Posterior vena cava (tissue), 2 donors: ENCODE measurements at regions not wholly inside any gene's neighbourhood (a gene's known extent, or its start where the extent isn't known, plus 50 kb on each side); places are given as distances from the start of the nearest gene placed in this dataset.
"Not testable (repeated sequence)": the region's sequence is repeated elsewhere in the genome, so short reads cannot be mapped to it uniquely, and the experiment has no call there.

Source experiments
- DNase-seq: peaks from one replicate; pipeline ENCODE4 v3.0.0-alpha.2; 2020; ENCODE audit warnings: low spot score
- intact Hi-C, 2 donors: fragments of 100-400 bp; cut with DNase I; formaldehyde crosslinking; loops; one replicate each; pipeline versions ENCODE4 v1.14.1 to v1.14.2; 2022 to 2023
- donor health status: DM: yes; HTN: yes; CAD: no.
- donor health status: DM: yes; HTN: yes; CAD: no.

DNA sequence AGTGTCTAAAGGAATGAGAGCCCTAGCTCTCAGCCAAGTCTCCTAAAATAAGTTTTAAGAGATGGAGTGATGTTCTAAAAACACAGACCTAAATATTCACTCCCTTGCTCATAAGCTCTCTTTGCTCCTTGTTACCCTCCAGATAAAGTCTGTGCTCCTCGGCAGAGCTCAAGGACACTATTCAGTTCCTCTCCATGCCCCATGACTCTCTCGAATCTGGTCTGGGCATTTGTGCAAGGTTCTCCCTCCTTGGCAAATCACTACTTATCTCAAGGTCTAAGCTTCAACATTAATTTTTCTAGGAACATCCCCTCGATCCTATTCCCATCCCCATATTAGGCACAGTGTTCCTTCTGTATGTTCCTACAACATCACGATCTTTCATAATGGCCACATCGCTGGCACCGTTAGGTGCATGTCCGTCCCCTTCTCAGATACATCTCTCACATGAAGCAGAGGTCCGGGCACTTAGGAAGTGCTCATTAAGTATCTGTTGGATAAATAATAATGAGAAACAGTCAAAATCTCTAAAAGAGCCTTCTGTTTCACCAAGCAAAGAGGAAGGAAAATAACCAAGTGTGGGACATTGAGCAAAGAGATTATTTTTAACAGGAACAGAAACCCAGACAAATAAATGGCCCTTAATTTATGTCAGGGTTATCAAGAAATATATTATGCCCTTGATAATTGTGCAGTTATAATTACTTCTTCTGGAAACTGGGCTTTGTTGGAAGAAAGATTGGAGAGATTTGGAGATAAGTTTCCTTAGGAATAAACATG, 85.9 kb upstream of the HTR4 start:
- DNase-seq = no peak
- intact Hi-C loops = loop anchor here in 1 of 2 donors (10.0 kb wide), 1 partner anchor 295 kb away; no protein-coding TSS in a partner anchor

DNA sequence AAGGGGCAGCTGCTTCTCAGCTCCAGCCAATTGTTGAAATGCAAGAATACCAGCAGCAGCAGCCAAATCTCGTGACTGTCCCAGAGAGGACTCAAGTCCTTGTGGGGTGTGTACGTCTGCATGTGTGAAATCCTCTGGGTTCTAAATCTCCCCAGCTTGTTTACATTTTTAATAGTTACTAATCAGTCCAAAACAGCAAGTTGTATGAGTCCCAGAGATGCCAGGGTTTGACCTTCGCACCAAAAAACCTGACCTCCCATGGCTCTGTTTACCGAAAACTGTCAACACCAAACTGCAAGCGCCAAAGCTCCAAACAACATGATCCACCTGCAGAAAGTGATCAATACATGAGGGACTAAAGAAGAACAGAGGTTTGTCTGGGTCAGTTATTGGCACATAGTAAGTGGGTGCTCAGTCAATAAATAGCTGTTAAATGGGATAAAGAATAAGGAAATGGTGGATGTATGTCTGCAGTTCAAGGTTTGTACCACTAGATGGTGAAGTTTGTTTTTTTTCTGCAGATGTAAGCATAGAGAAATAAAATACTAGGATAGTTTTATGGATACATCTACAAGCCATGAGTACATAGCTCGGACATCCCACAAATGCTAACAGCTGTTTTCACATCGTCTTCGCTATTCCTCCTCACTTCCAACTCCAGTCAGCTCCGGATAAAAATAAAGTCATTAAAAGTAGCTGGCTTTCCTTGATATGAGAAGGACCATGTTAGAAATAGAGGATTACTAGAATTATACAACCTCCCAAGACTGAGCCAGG, 85.3 kb upstream of the ADRB2 start:
- no peak for DNase-seq
- intact Hi-C loops = loop anchor here in 1 of 2 donors (10.0 kb wide), 1 partner anchor 294 kb away; no protein-coding TSS in a partner anchor

DNA sequence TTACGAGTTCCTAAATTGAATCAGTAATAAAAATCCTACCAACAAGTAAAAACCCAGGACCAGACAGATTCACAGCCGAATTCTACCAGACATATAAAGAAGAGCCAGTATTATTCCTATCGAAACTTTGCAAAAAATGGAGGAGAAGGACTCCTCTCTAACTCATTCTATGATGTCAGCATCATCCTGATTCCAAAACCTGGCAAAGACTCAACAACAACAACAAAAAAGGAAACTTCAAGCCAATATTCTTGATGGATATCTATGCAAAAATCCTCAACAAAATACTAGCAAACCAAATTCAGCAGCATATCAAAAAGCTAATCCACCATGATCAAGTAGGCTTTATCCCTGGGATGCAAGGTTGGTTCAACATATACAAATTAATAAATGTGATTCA, 84.6 kb upstream of the ADRB2 start:
- intact Hi-C loops = loop anchor here in 1 of 2 donors (10.0 kb wide), 1 partner anchor 293 kb away; no protein-coding TSS in a partner anchor
- not testable (repeated sequence) for DNase-seq

DNA sequence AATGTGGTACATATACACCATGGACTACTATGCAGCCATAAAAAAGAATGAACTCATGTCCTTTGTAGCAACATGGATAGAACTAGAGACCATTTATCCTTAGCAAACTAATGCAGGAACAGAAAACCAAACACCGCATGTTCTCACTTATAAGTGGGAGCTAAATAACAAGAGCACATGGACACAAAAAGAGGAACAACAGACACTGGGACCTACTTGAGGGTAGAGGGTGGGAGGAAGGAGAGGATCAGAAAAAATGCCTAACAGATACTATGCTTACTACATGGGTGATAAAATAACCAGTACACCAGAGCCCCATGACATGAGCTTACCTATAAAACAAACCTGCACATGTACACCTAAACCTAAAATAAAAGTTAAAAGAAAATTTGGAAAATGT, 82.0 kb upstream of the ADRB2 start:
- intact Hi-C loops = loop anchor here in 1 of 2 donors (10.0 kb wide), 1 partner anchor 290 kb away; no protein-coding TSS in a partner anchor
- DNase-seq = not testable (repeated sequence)

DNA sequence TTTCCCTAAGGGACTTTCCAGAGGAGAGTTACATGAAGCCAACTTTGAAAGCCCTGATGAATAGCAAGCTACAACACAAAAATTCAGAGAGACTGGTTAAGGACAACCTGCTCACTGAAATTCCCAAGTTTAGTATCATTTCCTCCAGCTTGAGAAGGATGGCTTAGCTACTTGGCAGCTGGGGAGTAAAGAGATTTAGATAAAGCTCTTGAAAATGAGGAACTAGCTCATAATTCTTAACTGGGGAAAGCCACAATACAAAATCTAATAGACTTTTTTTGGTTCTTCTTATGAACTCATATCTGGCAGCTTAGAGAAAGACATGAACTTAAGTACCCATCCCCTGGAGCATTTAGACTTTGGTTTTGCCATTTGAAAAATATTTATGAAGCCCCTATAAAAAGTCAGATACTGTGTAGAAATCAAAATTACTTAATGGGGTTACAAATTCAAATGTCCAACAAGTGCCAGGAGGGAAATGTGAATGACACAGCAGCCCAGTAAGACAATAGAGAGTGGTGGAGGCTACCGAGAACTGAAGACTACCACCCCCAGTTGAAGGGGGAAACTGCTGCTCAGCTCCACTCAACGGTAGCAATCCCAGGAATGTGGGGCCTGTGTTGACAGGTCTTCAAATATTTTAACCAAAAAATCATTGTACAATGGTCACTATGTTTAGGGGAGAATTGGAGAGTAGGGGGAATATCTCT, 79.4 kb upstream of the ADRB2 start:
- intact Hi-C loops = loop anchor here in 1 of 2 donors (10.0 kb wide), 1 partner anchor 288 kb away; no protein-coding TSS in a partner anchor

DNA sequence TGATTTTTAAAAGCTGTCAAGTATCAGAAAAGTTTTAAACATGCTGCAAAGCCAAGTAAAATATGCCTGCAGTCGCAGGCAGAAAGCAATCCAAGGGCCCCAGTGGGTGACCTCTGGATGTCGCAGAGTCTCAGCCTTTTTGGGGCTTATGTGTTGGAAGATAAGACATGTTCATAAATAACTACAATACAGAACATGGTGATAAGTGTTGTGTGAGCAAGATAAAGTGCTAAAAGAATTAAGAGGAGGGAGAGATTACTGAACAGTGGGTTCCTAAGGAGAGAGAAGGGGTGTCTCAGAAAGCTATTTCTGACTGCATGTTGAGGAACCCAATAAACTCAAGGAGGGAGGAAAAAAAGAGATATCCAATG, 78.9 kb upstream of the ADRB2 start:
- no peak for DNase-seq
- intact Hi-C loops = loop anchor here in 1 of 2 donors (10.0 kb wide), 1 partner anchor 287 kb away; no protein-coding TSS in a partner anchor

More for the DNA sequence above, 79.4 kb upstream of the ADRB2 start:
- DNase-seq = no peak

DNA sequence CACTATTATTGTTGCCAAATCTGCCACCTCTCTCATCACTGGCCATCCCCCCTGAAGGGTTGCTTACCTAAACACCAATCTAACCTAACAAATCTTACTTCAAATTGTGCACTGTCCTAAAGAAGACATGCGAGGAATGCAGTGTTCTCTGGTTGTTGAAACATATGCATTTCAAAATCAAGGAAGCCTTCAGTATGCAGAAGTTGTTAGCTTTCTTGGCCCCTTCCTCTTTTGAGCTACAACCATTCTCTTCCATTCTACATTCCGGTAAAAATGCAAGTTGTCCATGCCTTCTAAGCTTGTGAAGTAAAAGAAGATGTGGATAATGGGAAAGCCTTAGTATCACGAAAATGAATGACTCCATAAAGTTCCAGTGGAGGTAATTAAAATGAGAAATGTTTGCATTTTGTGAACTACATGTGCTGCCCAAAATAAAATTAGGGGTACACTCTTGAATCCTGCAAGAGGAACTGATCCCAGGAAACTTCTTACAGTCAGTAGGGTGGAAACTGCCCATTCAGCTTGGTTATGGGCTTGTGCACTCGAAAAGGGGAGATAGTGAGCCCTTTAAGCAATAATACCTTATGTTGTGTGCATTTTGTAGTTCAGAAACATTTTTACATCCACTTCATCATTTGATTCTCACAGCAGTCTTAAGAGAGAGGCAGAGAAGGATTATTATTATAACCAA, 77.6 kb upstream of the ADRB2 start:
- intact Hi-C loops = loop anchor here in 1 of 2 donors (10.0 kb wide), 1 partner anchor 286 kb away; no protein-coding TSS in a partner anchor
- DNase-seq = no peak

DNA sequence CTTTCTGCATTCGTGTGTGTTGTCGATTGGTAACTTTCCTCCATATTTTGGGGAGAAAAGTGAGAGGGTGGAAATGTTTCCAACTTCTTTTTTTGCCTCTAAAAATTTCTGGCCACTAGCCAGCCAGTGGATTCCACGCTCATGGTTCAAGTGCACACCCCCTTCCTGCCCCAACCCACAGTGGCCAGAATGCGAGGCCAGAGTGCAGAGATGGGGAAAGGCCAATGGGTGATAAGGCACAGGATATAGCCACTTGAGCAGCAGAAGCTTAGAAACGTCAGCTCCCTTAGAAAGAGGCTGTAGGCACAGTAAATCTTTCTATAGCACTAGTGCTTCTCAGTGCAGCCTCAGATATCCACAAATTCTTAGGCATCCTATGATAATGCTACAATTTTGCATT, 75.8 kb upstream of the ADRB2 start:
- intact Hi-C loops = no loop called here
- DNase-seq = no peak

DNA sequence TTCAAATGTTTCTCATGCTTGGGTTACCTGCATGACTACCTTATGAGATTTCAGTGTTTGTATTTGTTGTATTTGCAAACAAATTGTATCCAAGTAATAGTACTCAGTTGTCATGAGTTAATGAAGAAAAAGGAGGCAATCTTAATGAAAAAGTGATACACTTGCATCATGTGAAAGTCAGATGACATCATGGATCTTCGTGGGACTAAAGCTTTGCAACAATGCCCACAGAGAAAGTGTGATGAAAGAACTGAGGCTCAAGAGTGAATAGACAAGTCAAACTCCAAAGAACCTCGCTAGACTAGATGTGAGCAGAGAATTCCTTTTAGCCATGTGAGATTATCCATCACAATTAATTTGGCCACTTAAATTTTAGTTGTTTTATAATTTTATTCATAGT, 75.4 kb upstream of the ADRB2 start:
- DNase-seq = no peak
- intact Hi-C loops = no loop called here

DNA sequence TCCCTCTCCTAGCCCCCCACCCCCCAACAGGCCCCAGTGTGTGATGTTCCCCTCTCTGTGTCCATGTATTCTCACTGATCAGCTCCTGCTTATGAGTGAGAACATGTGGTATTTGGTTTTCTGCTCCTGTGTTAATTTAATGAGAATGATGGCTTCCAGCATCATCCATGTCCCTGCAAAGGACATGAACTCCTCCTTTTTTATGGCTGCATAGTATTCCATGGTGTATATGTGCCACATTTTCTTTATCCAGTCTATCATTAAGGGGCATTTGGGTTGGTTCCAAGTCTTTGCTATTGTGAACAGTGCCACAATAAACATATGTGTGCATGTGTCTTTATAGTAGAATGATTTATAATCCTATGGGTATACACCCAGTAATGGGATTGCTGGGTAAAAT, 74.0 kb upstream of the ADRB2 start:
- intact Hi-C loops, DNase-seq: not testable (repeated sequence)

DNA sequence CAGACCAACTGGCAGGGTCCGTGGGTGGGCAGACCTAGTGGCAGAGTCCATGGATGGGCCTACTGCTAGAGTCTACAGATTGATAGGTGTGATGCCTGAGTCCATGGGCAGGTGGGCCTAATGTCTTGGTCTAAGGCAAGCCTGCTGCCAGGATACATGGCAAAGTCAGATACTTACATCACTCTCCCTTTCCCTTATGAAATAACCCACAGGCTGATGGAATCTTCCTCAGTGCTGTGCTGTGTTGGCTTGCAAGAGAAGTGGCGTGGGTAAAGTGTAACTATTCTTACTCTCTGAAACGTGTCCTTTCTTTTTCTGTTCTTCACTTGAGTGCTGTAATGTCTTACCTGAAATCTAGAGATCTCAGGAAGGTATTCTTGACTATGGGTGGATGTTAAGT, 67.3 kb upstream of the ADRB2 start:
- DNase-seq = no peak
- intact Hi-C loops = no loop called here

DNA sequence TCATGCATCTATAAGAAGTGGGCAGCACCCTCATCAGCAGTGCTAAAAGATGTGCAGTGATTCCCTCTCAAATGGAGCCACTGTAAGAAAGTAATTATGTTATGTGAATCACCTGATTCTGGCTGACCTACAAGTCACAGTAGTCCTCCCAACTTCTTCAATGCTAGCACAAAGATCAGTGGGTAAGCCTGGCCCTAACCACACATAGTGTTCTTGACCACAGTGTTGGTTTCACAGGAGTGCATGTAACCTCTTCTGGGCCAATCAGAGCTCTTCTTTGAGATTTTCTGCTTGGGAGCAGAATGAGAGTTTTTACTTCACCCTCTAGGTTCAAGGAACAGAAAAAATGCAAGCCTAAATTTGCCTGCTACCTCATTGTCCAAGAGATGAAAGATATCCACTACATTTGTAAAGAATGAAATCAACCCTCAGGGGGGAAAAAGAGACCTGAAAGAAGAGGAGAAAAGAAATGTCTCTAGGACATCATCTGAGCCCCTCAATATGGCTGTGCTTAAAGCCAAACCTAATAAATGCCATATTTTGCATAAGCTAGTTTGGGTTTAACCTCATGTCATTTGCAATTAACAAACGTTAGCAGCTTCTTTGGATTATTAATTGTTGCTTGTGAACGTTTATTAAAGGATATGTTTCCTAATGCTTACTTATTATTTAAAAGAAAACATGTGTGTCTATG, 65.3 kb upstream of the ADRB2 start:
- intact Hi-C loops = no loop called here

DNA sequence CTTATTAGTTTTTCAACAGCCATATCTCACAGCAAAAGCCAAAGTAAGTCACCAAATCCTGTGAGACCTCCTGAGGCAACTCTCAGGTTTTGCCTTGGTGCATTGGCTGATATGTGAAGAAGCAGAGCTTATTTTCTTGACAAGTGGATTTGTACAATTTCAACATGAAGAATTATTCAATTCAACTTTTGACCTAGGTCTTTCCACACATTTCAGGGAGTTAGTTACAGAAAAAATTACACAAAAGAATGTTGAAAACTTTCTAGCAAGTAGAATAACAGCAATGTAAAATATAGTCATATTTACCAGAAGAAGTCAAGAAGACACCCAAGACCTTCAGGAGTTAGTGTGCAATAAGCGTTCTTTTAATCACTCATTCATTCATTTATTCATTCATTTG, 62.4 kb upstream of the ADRB2 start:
- no peak for DNase-seq
- intact Hi-C loops = no loop called here

More for the DNA sequence above, 65.3 kb upstream of the ADRB2 start:
- DNase-seq = no peak

DNA sequence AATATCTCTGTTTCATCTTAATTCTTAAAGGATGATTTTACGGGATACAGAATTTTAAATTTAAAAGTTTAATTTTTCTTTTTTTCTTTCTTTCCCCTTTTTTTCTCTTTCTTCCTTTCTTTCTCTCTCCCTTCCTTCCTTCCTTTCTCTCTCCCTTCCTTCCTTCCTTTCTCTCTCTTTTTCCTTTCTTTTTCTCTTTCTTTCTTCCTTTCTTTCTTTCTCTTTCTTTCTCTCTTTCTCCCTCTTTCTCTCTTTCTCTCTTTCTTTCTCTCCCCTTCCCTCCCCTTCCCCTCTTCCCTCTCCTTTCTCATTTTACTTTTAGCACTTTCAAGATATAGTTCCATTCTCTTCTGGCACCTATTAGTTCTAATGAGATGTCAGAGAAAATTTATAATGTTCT, 61.4 kb upstream of the ADRB2 start:
- DNase-seq = no peak
- intact Hi-C loops = no loop called here

DNA sequence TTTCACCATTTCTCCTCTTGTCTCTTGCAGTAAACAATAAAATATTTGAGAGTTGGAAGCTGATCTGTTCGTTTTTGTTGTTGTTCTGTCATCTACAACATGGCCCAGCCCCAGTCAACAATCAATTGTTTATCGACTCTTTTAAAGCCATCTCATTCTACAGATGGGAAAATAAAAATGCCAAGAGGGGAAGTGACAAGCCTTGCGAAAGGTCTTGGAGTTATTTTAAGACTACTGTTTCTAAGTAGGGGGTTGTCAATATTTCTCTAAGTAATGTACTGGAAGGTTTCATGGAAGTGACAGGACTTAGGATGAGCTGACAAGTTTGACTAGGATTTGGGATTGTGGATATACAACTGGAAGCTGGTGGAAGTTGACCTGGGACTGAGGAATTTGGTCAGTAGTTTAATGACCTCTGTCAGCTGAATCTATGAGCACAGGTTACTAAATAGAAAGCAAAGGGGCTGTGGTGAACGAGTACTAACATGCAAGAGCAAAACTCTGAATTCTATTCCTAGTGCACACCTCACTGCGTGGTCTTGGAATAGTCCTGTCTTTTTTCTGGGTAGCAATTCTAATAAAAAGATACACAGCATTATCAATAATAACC, 57.5 kb upstream of the ADRB2 start:
- no peak for DNase-seq
- intact Hi-C loops = no loop called here

DNA sequence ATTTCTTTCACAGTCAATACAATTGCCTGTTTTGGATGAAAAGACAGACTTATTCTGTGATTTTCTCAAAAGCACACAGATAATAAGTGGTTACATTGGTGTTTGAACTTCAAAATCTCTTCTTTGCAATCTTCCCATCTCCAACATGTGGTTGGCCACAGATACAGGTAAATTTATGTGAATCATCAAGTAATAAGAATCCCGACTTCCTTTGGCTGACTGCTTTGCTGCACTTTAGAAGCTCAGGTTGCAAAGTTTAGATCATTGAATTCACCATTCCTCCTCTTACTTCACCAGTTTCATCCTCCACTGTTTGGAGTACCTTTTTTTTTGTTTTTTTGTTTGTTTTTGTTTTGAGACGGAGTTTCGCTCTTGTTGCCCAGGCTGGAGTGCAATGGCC, 56.5 kb upstream of the ADRB2 start:
- no peak for DNase-seq
- intact Hi-C loops = no loop called here

DNA sequence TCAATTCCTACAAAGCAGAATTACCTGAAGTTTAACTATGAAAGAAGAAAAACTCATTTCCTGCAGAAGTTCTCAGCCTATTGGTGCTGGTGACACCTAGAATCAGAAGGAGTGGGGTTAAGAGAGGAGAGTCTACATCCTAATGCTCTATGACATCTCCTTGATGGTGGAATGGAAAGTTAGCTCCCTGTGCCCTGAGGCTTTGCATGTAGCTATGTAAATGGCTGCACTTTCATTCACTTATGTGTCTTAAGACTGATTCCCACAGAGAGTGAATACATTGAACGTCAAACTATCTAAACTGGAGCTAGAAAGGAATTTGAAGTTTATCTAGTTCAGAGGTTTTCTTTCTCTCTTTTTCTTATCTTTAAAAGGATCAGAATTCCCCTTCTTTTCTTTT, 52.1 kb upstream of the ADRB2 start:
- intact Hi-C loops = no loop called here
- no peak for DNase-seq

DNA sequence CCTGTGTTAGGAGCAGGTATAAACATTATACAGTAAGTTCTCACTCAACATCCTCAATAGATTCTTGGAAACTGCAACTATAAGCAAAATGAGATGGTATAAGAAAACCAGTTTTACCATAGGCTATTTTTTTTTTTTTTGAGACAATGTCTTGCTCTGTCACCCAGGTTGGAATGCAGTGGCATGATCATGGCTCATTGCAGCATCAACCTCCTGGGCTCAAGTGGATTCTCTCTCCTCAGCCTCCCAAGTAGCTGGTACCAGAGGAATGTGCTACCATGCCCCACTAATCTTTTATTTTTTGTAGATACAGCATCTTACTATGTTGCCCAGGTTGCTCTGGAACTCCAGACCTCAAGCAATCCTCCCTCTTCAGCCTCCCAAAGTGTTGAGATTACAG, 50.1 kb upstream of the ADRB2 start:
- DNase-seq = no peak
- intact Hi-C loops = no loop called here
